ENCODE measurements at regions not wholly inside any gene's neighbourhood (a gene's known extent, or its start where the extent isn't known, plus 50 kb on each side); places are given as distances from the start of the nearest gene placed in this dataset.

DNA sequence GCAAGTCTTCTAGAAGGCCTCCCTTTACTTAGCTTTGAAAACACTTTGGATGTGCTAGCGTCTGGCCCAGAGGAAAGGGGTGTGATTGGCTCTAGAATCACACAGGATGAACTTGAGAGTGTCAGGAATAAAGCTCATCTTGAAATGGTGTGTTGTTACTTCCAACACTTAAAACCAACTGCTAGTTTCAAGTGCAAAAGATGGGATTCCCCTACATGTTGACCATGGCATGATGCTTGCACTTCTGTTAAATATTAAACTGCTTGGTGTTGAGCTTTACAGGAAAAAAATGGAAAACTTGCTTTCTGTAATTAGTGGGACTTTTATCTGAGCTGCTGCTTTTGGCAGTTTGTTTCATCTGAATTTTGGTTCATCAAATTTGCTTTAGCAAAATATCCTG is 261.1 kb downstream of the MED10 start:
- Mint-ChIP-seq H3K4me1 (no peaks in the 10 kb centered on the region), H3K9me3 (peaks cover 6% of the 10 kb centered on the region), H3K4me3 (no peak overlapping the region), H3K27ac (no peak overlapping the region), H3K27me3 (ENCODE audit: low read depth) (peaks cover 9% of the 10 kb centered on the region), H3K36me3 (no peaks in the 10 kb centered on the region)
- no peak for DNase-seq (ENCODE audit: low spot score in 2 of 2, unreplicated experiment in 2 of 2)
- TF ChIP-seq, protein P1, sequence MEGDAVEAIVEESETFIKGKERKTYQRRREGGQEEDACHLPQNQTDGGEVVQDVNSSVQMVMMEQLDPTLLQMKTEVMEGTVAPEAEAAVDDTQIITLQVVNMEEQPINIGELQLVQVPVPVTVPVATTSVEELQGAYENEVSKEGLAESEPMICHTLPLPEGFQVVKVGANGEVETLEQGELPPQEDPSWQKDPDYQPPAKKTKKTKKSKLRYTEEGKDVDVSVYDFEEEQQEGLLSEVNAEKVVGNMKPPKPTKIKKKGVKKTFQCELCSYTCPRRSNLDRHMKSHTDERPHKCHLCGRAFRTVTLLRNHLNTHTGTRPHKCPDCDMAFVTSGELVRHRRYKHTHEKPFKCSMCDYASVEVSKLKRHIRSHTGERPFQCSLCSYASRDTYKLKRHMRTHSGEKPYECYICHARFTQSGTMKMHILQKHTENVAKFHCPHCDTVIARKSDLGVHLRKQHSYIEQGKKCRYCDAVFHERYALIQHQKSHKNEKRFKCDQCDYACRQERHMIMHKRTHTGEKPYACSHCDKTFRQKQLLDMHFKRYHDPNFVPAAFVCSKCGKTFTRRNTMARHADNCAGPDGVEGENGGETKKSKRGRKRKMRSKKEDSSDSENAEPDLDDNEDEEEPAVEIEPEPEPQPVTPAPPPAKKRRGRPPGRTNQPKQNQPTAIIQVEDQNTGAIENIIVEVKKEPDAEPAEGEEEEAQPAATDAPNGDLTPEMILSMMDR (IDR thresholded peaks at IDR 0.05; ENCODE audit: unreplicated experiment) = no peak

DNA sequence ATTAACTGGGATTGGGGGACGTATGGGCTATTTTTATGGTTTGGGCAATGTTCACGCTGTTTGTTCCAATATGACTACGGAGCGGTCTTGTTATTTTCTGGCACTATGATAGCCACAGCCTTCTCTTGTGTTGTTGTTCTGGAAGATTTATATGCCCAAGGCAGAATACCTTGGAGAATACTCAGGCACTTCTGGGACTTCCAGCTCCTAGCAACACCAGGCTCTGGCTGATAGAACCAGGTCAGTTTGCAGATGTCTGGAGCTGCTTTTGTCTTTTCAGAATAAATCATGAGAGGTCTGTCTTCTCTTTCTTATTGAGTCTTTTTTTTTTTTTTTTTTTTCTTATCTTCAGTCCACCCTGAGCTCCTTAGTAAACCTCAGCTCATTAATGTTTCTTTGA is 262.5 kb downstream of the MED10 start:
- TF ChIP-seq, protein P1 (IDR thresholded peaks at IDR 0.05; ENCODE audit: unreplicated experiment) = no peak
- Mint-ChIP-seq H3K4me1 (no peaks in the 10 kb centered on the region), H3K27me3 (ENCODE audit: low read depth) (peaks cover 12% of the 10 kb centered on the region), H3K27ac (no peak overlapping the region), H3K36me3 (no peaks in the 10 kb centered on the region), H3K9me3 (peaks cover 6% of the 10 kb centered on the region), H3K4me3 (no peak overlapping the region)
- DNase-seq (ENCODE audit: low spot score in 2 of 2, unreplicated experiment in 2 of 2) = no peak

DNA sequence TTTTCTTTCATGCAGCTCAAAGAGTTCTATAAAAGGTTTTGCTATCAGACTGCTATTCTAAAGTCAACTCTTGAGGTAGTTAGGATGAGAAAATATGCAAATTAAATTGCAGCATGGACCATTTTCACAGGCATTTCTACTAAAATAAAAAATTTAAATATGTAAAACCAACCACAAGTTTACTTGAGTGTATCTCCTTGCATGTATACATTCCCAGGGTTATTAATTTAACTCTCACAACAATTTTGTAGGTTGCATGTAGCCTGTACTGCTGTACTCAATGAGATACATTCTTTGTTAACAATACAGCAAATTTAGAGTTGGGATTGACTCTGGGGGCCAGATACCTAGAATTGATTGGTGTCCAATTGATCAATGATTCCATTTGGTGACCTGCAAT is 265.8 kb downstream of the MED10 start:
- Mint-ChIP-seq H3K9me3 (no peaks in the 10 kb centered on the region), H3K4me1 (no peaks in the 10 kb centered on the region), H3K27me3 (ENCODE audit: low read depth) (peaks cover 7% of the 10 kb centered on the region), H3K27ac (no peak overlapping the region), H3K4me3 (no peak overlapping the region), H3K36me3 (no peaks in the 10 kb centered on the region)
- TF ChIP-seq, protein P1 (IDR thresholded peaks at IDR 0.05; ENCODE audit: unreplicated experiment) = no peak
- DNase-seq (ENCODE audit: low spot score in 2 of 2, unreplicated experiment in 2 of 2) = no peak

DNA sequence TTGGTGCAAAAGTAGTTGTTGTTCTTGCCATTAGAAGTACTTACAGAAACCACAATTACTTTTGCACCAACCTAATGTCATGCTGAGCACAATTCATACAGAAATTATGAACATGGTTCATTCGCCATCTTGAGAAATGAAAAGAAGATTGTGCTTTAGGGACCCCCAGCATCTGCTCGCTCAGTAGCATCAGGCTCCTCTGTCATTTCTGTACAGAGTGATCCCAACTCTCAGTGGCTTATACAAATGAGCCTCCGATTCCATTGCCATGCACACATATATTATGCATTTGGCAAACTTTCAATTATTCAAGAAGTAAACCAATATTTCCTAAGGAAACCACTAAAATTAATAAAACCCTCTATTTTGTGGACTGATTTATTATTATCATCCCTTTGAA is 266.2 kb downstream of the MED10 start:
- Mint-ChIP-seq H3K4me1 (no peaks in the 10 kb centered on the region), H3K27ac (no peak overlapping the region), H3K27me3 (ENCODE audit: low read depth) (peaks cover 7% of the 10 kb centered on the region), H3K36me3 (no peaks in the 10 kb centered on the region), H3K9me3 (no peaks in the 10 kb centered on the region), H3K4me3 (no peak overlapping the region)
- no peak for DNase-seq (ENCODE audit: low spot score in 2 of 2, unreplicated experiment in 2 of 2)
- TF ChIP-seq, protein P1 (IDR thresholded peaks at IDR 0.05; ENCODE audit: unreplicated experiment) = no peak

DNA sequence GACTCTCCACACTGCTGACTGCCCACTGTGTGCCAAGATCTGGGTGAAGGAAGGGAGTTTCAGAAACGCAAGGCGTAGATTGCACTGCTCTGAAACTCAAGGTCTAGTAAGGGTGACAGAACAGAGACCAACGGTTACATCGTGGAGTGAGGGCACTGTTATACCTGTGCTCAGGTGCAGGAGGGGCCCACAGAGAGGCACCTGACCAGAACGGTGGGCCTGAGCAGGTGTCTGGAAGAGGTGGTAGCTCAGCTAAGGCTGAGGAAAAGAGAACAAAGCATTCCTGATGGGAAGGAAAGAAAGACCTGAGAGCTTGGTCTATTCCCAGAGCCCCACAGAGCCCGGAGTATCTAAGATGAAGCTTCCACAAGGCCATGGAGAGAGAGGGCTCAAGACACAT is 267.2 kb downstream of the MED10 start:
- TF ChIP-seq, protein P1 (IDR thresholded peaks at IDR 0.05; ENCODE audit: unreplicated experiment) = no peak
- Mint-ChIP-seq H3K36me3 (no peaks in the 10 kb centered on the region), H3K27me3 (ENCODE audit: low read depth) (peaks cover 10% of the 10 kb centered on the region), H3K27ac (no peak overlapping the region), H3K9me3 (no peaks in the 10 kb centered on the region), H3K4me1 (no peaks in the 10 kb centered on the region), H3K4me3 (no peak overlapping the region)
- DNase-seq (ENCODE audit: low spot score in 2 of 2, unreplicated experiment in 2 of 2) = no peak

DNA sequence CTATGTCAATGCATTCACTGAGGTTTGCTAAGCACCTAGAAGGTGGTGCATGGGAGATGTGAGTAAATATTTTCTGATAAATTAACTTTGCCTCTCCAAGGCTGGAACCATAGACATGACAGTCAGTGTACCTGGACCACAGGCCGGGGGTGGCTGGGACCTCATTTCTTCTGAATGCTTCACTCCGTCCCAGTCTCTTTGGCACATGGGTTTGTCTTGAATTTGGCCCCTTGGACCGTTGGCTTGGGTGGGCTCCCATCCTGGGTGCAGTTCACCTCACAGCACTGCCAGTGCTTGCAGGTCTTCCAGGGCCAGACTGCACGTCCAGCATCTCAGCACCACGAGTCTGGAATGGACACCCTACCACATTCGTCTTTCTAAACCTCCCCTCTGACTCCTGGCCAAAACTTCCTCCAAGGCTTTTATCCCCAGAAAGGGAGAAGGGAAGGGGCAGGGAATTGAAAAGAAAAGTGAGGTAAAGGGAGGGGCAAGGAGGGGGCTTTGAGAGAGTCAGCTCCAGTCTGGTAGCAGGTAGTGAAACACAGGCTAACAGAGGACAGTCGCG is 267.8 kb downstream of the MED10 start:
- Mint-ChIP-seq H3K27ac (no peak overlapping the region), H3K27me3 (ENCODE audit: low read depth) (peaks cover 11% of the 10 kb centered on the region), H3K4me1 (no peaks in the 10 kb centered on the region), H3K4me3 (no peak overlapping the region), H3K36me3 (no peaks in the 10 kb centered on the region), H3K9me3 (no peaks in the 10 kb centered on the region)
- no peak for DNase-seq (ENCODE audit: low spot score in 2 of 2, unreplicated experiment in 2 of 2)
- TF ChIP-seq, protein P1 (IDR thresholded peaks at IDR 0.05; ENCODE audit: unreplicated experiment) = no peak

Data from mesothelial cell of epicardium (in vitro differentiated cells).